HCT116 (cell line): ENCODE measurements at regions not wholly inside any gene's neighbourhood (a gene's known extent, or its start where the extent isn't known, plus 50 kb on each side); places are given as distances from the start of the nearest gene placed in this dataset.

Source experiments
- ELF1 ChIP-seq: IDR thresholded peaks from 2 replicates; pipeline ENCODE4 v1.6.1; 2012; ENCODE audit warnings: low read depth, borderline replicate concordance
- POLR2A ChIP-seq: IDR thresholded peaks from 2 replicates; pipeline ENCODE4 v1.7.0; 2011; ENCODE audit warnings: borderline replicate concordance; ENCODE audit not compliant: insufficient read depth, insufficient read length; ENCODE audit errors: extremely low read depth
- TF ChIP-seq, protein P1 (sequence below), 3 experiments: fragments of 200-600 bp in 1 of 3; sonication (generic) in 1 of 3; IDR thresholded peaks in 2 of 3; conservative IDR thresholded peaks in 1 of 3; 2 replicates each; pipeline ENCODE4 v1.5.1; 2012 to 2017; ENCODE audit warnings: low read depth in 2 of 3, low read length in 2 of 3, antibody characterized with exemption in 1 of 3, borderline replicate concordance in 1 of 3, control low read depth in 1 of 3, mild to moderate bottlenecking in 1 of 3, mixed read lengths in 1 of 3, mixed run types in 1 of 3, moderate library complexity in 1 of 3; ENCODE audit not compliant: insufficient read depth in 1 of 3
- TF ChIP-seq, protein P2 (sequence below): IDR thresholded peaks from 2 replicates; pipeline ENCODE4 v1.6.1; 2012

DNA sequence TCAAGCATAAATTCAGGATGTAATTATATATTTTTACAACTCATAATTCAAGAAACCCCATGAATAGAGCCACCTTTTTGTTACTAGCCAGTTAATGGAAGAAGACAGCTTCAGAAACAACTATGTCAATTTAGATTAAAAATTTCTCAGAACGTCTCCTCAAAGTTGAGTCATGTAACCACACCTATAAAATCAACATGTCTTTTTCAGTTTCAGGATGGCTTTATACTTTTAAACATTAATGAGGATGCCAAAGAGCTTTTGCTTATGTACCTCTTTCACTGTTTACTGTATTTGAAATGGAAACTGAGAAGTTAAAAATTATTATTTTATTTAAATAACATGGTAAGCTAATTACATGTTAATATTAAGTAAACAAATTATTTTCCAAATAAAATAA, 280.1 kb downstream of the PTH2R start:
- TF ChIP-seq ELF1 = no peak
- TF ChIP-seq, protein P1, sequence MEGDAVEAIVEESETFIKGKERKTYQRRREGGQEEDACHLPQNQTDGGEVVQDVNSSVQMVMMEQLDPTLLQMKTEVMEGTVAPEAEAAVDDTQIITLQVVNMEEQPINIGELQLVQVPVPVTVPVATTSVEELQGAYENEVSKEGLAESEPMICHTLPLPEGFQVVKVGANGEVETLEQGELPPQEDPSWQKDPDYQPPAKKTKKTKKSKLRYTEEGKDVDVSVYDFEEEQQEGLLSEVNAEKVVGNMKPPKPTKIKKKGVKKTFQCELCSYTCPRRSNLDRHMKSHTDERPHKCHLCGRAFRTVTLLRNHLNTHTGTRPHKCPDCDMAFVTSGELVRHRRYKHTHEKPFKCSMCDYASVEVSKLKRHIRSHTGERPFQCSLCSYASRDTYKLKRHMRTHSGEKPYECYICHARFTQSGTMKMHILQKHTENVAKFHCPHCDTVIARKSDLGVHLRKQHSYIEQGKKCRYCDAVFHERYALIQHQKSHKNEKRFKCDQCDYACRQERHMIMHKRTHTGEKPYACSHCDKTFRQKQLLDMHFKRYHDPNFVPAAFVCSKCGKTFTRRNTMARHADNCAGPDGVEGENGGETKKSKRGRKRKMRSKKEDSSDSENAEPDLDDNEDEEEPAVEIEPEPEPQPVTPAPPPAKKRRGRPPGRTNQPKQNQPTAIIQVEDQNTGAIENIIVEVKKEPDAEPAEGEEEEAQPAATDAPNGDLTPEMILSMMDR (IDR thresholded peaks at IDR 0.05 in 2 of 3, conservative IDR thresholded peaks at IDR 0.05 in 1 of 3; ENCODE audit: borderline replicate concordance in 1 of 3, insufficient read depth in 1 of 3, low read depth in 2 of 3, low read length in 2 of 3) = no peak
- TF ChIP-seq, protein P2, sequence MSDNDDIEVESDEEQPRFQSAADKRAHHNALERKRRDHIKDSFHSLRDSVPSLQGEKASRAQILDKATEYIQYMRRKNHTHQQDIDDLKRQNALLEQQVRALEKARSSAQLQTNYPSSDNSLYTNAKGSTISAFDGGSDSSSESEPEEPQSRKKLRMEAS = no peak
- no peak for TF ChIP-seq POLR2A
